ENCODE measurements at regions not wholly inside any gene's neighbourhood (a gene's known extent, or its start where the extent isn't known, plus 50 kb on each side); places are given as distances from the start of the nearest gene placed in this dataset.

GRCh38 chr7:113812591-113813255 is 106.1 kb downstream of the PPP1R3A start:
- WGBS = 64% methylated on average over 3 of the region's 3 CpGs
- no peak for DNase-seq (ENCODE audit: extremely low spot score)
- intact Hi-C loops (cut with DNase I) = no loop called here
- H3K4me3 ChIP-seq = no peak overlapping the region
- no peaks in the 10 kb centered on the region for H3K36me3 ChIP-seq
- TF ChIP-seq CTCF (IDR thresholded peaks at IDR 0.05) = no peak
- TF ChIP-seq EP300 (IDR thresholded peaks at IDR 0.05) = no peak
- no peak for TF ChIP-seq POLR2A (IDR thresholded peaks at IDR 0.05; ENCODE audit: low read depth)
- no peak for TF ChIP-seq POLR2AphosphoS5 (IDR thresholded peaks at IDR 0.05)
- H3K9me3 ChIP-seq = no peaks in the 10 kb centered on the region
- no peaks in the 10 kb centered on the region for H3K27me3 ChIP-seq
- no peak overlapping the region for H3K27ac ChIP-seq (replicated peaks in 1 of 4)
- H3K4me1 ChIP-seq = peaks cover 0 to 9% (median 3%) of the 10 kb centered on the region in 4 donors

DNA sequence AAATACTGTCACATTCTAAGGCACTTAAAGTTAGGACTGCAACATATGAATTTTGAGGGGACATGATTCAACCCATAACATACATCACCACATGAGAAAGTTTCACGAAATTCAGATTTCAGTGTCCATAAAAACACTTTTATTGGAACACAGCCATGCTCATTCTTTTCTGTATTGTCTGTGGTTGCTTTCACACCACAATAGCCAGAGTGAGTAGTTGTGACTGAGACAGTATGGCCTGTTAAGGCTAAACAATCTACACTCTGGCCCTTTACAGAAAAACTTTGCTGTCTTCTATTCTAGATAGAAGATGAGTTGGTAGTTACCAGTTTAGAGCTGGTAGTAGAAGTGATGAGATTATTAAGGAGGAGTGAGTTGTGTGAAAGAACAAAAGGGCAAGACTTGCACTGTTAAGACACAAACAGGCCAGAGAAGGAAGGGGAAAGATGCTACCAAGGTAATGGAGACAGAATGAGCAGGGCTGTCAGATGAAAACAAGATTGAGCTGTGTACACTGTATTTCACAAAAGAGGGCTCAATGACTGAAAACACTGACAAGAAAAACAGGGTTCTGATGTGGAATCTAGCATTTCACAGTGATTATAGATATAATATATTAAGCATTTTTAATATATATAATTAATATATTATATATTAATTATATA is 108.6 kb downstream of the PPP1R3A start:
- H3K4me3 ChIP-seq = no peak overlapping the region
- no peaks in the 10 kb centered on the region for H3K9me3 ChIP-seq
- DNase-seq (ENCODE audit: extremely low spot score) = no peak
- H3K27ac ChIP-seq (replicated peaks in 1 of 4) = no peak overlapping the region
- peaks cover 6 to 29% (median 16%) of the 10 kb centered on the region in 4 donors for H3K4me1 ChIP-seq
- no peak for TF ChIP-seq POLR2AphosphoS5 (IDR thresholded peaks at IDR 0.05)
- TF ChIP-seq POLR2A (IDR thresholded peaks at IDR 0.05; ENCODE audit: low read depth) = no peak
- TF ChIP-seq CTCF (IDR thresholded peaks at IDR 0.05) = no peak
- WGBS = 76% methylated on average over 1 of the region's 1 CpG
- no peaks in the 10 kb centered on the region for H3K27me3 ChIP-seq
- H3K36me3 ChIP-seq = no peaks in the 10 kb centered on the region
- intact Hi-C loops (cut with DNase I) = no loop called here

- no peak overlapping the region for H3K27ac ChIP-seq (replicated peaks in 1 of 4)
- no peak for DNase-seq (ENCODE audit: extremely low spot score)
- no peak overlapping the region for H3K4me3 ChIP-seq
- TF ChIP-seq POLR2A (IDR thresholded peaks at IDR 0.05; ENCODE audit: low read depth) (no peak), CTCF (IDR thresholded peaks at IDR 0.05) (no peak), EP300 (IDR thresholded peaks at IDR 0.05) (no peak), POLR2AphosphoS5 (IDR thresholded peaks at IDR 0.05) (no peak)
- intact Hi-C loops (cut with DNase I) = no loop called here
- H3K9me3 ChIP-seq = no peaks in the 10 kb centered on the region
- H3K27me3 ChIP-seq = no peaks in the 10 kb centered on the region
- H3K4me1 ChIP-seq = peaks cover 6 to 29% (median 16%) of the 10 kb centered on the region in 4 donors
- WGBS = 74% methylated on average over 3 of the region's 3 CpGs
- H3K36me3 ChIP-seq = no peaks in the 10 kb centered on the region
These were observed 109.2 kb downstream of the PPP1R3A start for GRCh38 chr7:113809581-113809980.

GRCh38 chr7:113806633-113807327 is 112.0 kb downstream of the PPP1R3A start:
- intact Hi-C loops (cut with DNase I) = no loop called here
- WGBS = 49% methylated on average over 7 of the region's 7 CpGs
- DNase-seq (ENCODE audit: extremely low spot score) = no peak
- H3K4me1 ChIP-seq = peaks cover 0 to 20% (median 16%) of the 10 kb centered on the region in 4 donors
- peak overlapping the region in 1 of 4 donors; percentile 18 for H3K4me3 ChIP-seq
- H3K36me3 ChIP-seq = no peaks in the 10 kb centered on the region
- no peak for TF ChIP-seq POLR2AphosphoS5 (IDR thresholded peaks at IDR 0.05)
- TF ChIP-seq CTCF (IDR thresholded peaks at IDR 0.05) = no peak
- TF ChIP-seq EP300 (IDR thresholded peaks at IDR 0.05) = no peak
- no peak for TF ChIP-seq POLR2A (IDR thresholded peaks at IDR 0.05; ENCODE audit: low read depth)
- H3K27me3 ChIP-seq = no peaks in the 10 kb centered on the region
- H3K9me3 ChIP-seq = no peaks in the 10 kb centered on the region
- peak overlapping the region; percentile 27 to 66 (median 49) for H3K27ac ChIP-seq (replicated peaks in 1 of 4)

Measured in esophagus muscularis mucosa (tissue), 4 donors.